ENCODE measurements at regions not wholly inside any gene's neighbourhood (a gene's known extent, or its start where the extent isn't known, plus 50 kb on each side); places are given as distances from the start of the nearest gene placed in this dataset.

GRCh38 chr9:30845136-30845535 is 1539.3 kb upstream of the ACO1 start:
- no peaks in the 10 kb centered on the region for H3K9me3 ChIP-seq
- no peaks in the 10 kb centered on the region for H3K36me3 ChIP-seq
- 60 to 65% methylated on average over 1 of the region's 1 CpG for WGBS, 2 donors
- H3K27ac ChIP-seq: no peak overlapping the region
- no peaks in the 10 kb centered on the region for H3K27me3 ChIP-seq
- no peaks in the 10 kb centered on the region for H3K4me1 ChIP-seq
- no peak for TF ChIP-seq CTCF (IDR thresholded peaks at IDR 0.05)
- DNase-seq (no peak), ATAC-seq (no peak)
- intact Hi-C loops (cut with DNase I): no loop called here
- no peak overlapping the region for H3K4me3 ChIP-seq

GRCh38 chr9:30846651-30847050 is 1537.8 kb upstream of the ACO1 start:
- WGBS, 2 donors: 50 to 56% methylated on average over 3 of the region's 3 CpGs
- no peak overlapping the region for H3K4me3 ChIP-seq
- peaks cover 0 to 8% (median 0%) of the 10 kb centered on the region in 11 donors for H3K9me3 ChIP-seq
- DNase-seq: no peak
- no peak overlapping the region for H3K27ac ChIP-seq
- no peaks in the 10 kb centered on the region for H3K4me1 ChIP-seq
- no peaks in the 10 kb centered on the region for H3K27me3 ChIP-seq
- no peak for TF ChIP-seq CTCF (IDR thresholded peaks at IDR 0.05)
- H3K36me3 ChIP-seq: no peaks in the 10 kb centered on the region
- no peak for ATAC-seq
- intact Hi-C loops (cut with DNase I): no loop called here

- DNase-seq: no peak
- Histone ChIP-seq H3K27ac (no peak overlapping the region), H3K4me3 (no peak overlapping the region), H3K9me3 (peaks cover 0 to 8% (median 0%) of the 10 kb centered on the region in 11 donors), H3K27me3 (no peaks in the 10 kb centered on the region), H3K36me3 (no peaks in the 10 kb centered on the region), H3K4me1 (no peaks in the 10 kb centered on the region)
- intact Hi-C loops (cut with DNase I): no loop called here
- no peak for TF ChIP-seq CTCF (IDR thresholded peaks at IDR 0.05)
- ATAC-seq: no peak
Measured at GRCh38 chr9:30851600-30851999, 1532.8 kb upstream of the ACO1 start.

- no peak for ATAC-seq
- intact Hi-C loops (cut with DNase I): no loop called here
- TF ChIP-seq CTCF (IDR thresholded peaks at IDR 0.05): no peak
- no peak for DNase-seq
- no peaks in the 10 kb centered on the region for H3K4me1 ChIP-seq
- 69 to 79% methylated on average over 1 of the region's 1 CpG for WGBS, 2 donors
- H3K27me3 ChIP-seq: no peaks in the 10 kb centered on the region
- H3K4me3 ChIP-seq: no peak overlapping the region
- no peak overlapping the region for H3K27ac ChIP-seq
- no peaks in the 10 kb centered on the region for H3K36me3 ChIP-seq
- H3K9me3 ChIP-seq: no peaks in the 10 kb centered on the region
Measured at GRCh38 chr9:30900706-30901105, 1483.7 kb upstream of the ACO1 start.

- no peaks in the 10 kb centered on the region for H3K36me3 ChIP-seq
- H3K4me3 ChIP-seq: no peak overlapping the region
- DNase-seq: no peak
- no peaks in the 10 kb centered on the region for H3K4me1 ChIP-seq
- H3K9me3 ChIP-seq: peaks cover 0 to 5% (median 0%) of the 10 kb centered on the region in 11 donors
- ATAC-seq: no peak
- no peak overlapping the region for H3K27ac ChIP-seq
- intact Hi-C loops (cut with DNase I): loop anchor here in 1 of 10 donors (10.0 kb wide), 1 partner anchor 51 kb away; no protein-coding TSS in a partner anchor
- no peaks in the 10 kb centered on the region for H3K27me3 ChIP-seq
- TF ChIP-seq CTCF (IDR thresholded peaks at IDR 0.05): no peak
- 36 to 45% methylated on average over 3 of the region's 3 CpGs for WGBS, 2 donors
Measured at GRCh38 chr9:30913331-30913730, 1471.1 kb upstream of the ACO1 start.
